SK-N-SH (cell line): ENCODE measurements at regions not wholly inside any gene's neighbourhood (a gene's known extent, or its start where the extent isn't known, plus 50 kb on each side); places are given as distances from the start of the nearest gene placed in this dataset.

Experiments used
- CTCF ChIP-seq: fragments of 200-600 bp; sonication (generic); IDR thresholded peaks from 2 replicates; pipeline ENCODE4 v1.6.1; 2017; ENCODE audit warnings: antibody characterized with exemption, mild to moderate bottlenecking, moderate library complexity
- EP300 ChIP-seq, 2 experiments: IDR thresholded peaks; 2 replicates each; pipeline versions ENCODE4 v1.4.0 to v1.6.1; 2012; ENCODE audit warnings: borderline replicate concordance in 1 of 2, low read depth in 1 of 2, low read length in 1 of 2
- EZH2phosphoT487 ChIP-seq: fragments of 200-600 bp; sonication (generic); IDR thresholded peaks from 2 replicates; pipeline ENCODE4 v1.6.1; 2017; ENCODE audit warnings: low read depth, mixed run types, mild to moderate bottlenecking, antibody characterized with exemption, moderate library complexity, borderline replicate concordance
- MAX ChIP-seq: IDR thresholded peaks from 2 replicates; pipeline ENCODE4 v1.4.0; 2012; ENCODE audit warnings: low read depth
- MXI1 ChIP-seq: IDR thresholded peaks from 2 replicates; pipeline ENCODE4 v1.6.1; 2012; ENCODE audit warnings: mild to moderate bottlenecking, low read depth, low read length, improper control_type of control experiment
- PBX3 ChIP-seq: IDR thresholded peaks from 2 replicates; pipeline ENCODE4; 2012
- RAD21 ChIP-seq: IDR thresholded peaks from 2 replicates; pipeline ENCODE4 v1.6.1; 2012; ENCODE audit warnings: mild to moderate bottlenecking, low read length
- REST ChIP-seq: IDR thresholded peaks from 2 replicates; pipeline ENCODE4 v1.6.1; 2012; ENCODE audit warnings: mild to moderate bottlenecking, low read depth, low read length, moderate library complexity
- RXRA ChIP-seq: IDR thresholded peaks from 2 replicates; pipeline ENCODE4 v1.4.0; 2012; ENCODE audit warnings: low read depth, mild to moderate bottlenecking, borderline replicate concordance
- TAF1 ChIP-seq: IDR thresholded peaks from 2 replicates; pipeline ENCODE4 v1.6.1; 2012; ENCODE audit warnings: low read depth, mild to moderate bottlenecking, low read length, moderate library complexity, borderline replicate concordance
- TEAD4 ChIP-seq: IDR thresholded peaks from 2 replicates; pipeline ENCODE4 v1.4.0; 2012; ENCODE audit warnings: mild to moderate bottlenecking, borderline replicate concordance; ENCODE audit not compliant: insufficient read depth
- USF1 ChIP-seq: IDR thresholded peaks from 2 replicates; pipeline ENCODE4 v1.4.0; 2012; ENCODE audit warnings: low read depth, borderline replicate concordance

- TF ChIP-seq CTCF: no peak
- TF ChIP-seq EP300 (IDR thresholded peaks at IDR 0.05; ENCODE audit: borderline replicate concordance in 1 of 2, low read depth in 1 of 2, low read length in 1 of 2): no peak
- no peak for TF ChIP-seq MAX
- TF ChIP-seq RAD21: no peak
- TF ChIP-seq TAF1: no peak
- TF ChIP-seq REST: no peak
- TF ChIP-seq EZH2phosphoT487: no peak
- no peak for TF ChIP-seq MXI1
- TF ChIP-seq RXRA: no peak
- no peak for TF ChIP-seq USF1
- TF ChIP-seq TEAD4: no peak
- TF ChIP-seq PBX3: no peak
Measured at GRCh38 chr22:27557286-27558008, 244.1 kb downstream of the MN1 start.
